ENCODE measurements at regions not wholly inside any gene's neighbourhood (a gene's known extent, or its start where the extent isn't known, plus 50 kb on each side); places are given as distances from the start of the nearest gene placed in this dataset.

- TF ChIP-seq JUND (IDR thresholded peaks at IDR 0.05) (no peak), RAD21 (IDR thresholded peaks at IDR 0.05) (peak in 1 of 2 donors; percentile 51)
- Histone ChIP-seq H3K9me3 (ENCODE audit: control insufficient read depth in 4 of 4, low read length in 3 of 4) (no peaks in the 10 kb centered on the region), H3K9ac (ENCODE audit: low read depth in 1 of 2, low read length in 2 of 2) (no peak overlapping the region), H3K36me3 (ENCODE audit: control insufficient read depth in 4 of 4, insufficient read depth in 3 of 4, low read depth in 1 of 4, low read length in 3 of 4) (no peaks in the 10 kb centered on the region), H3K27ac (ENCODE audit: low read depth in 1 of 2, low read length in 2 of 2) (no peak overlapping the region), H3K4me1 (ENCODE audit: control insufficient read depth in 4 of 4, insufficient read depth in 4 of 4, low read length in 3 of 4) (peaks cover 2 to 5% (median 2%) of the 10 kb centered on the region in 4 donors), H3K4me3 (ENCODE audit: low read depth in 1 of 3, low read length in 3 of 3) (no peak overlapping the region), H3K27me3 (ENCODE audit: control insufficient read depth in 4 of 4, insufficient read depth in 4 of 4, low read length in 3 of 4) (no peaks in the 10 kb centered on the region)
- 71% methylated on average over 3 of the region's 3 CpGs for WGBS
- DNase-seq (ENCODE audit: low spot score): no peak
Observed at GRCh38 chr11:86129740-86130540, 61.1 kb upstream of the PICALM start.

GRCh38 chr11:86128914-86129313 lies 60.0 kb upstream of the PICALM start:
- TF ChIP-seq EGR1 (IDR thresholded peaks at IDR 0.05; ENCODE audit: low read depth in 2 of 2): no peak
- no peak for TF ChIP-seq CTCF (IDR thresholded peaks at IDR 0.05; ENCODE audit: low read depth, low read length, missing input control)
- no peak for TF ChIP-seq TAF1 (conservative IDR thresholded peaks at IDR 0.05)
- no peak for TF ChIP-seq GABPA (IDR thresholded peaks at IDR 0.05 in 1 of 2, conservative IDR thresholded peaks at IDR 0.05 in 1 of 2)
- Histone ChIP-seq H3K36me3 (ENCODE audit: control insufficient read depth in 4 of 4, insufficient read depth in 3 of 4, low read depth in 1 of 4, low read length in 3 of 4) (no peaks in the 10 kb centered on the region), H3K27ac (ENCODE audit: low read depth in 1 of 2, low read length in 2 of 2) (no peak overlapping the region), H3K4me3 (ENCODE audit: low read depth in 1 of 3, low read length in 3 of 3) (no peak overlapping the region), H3K9me3 (ENCODE audit: control insufficient read depth in 4 of 4, low read length in 3 of 4) (no peaks in the 10 kb centered on the region), H3K9ac (ENCODE audit: low read depth in 1 of 2, low read length in 2 of 2) (no peak overlapping the region), H3K4me1 (ENCODE audit: control insufficient read depth in 4 of 4, insufficient read depth in 4 of 4, low read length in 3 of 4) (peaks cover 0 to 2% (median 0%) of the 10 kb centered on the region in 4 donors), H3K27me3 (ENCODE audit: control insufficient read depth in 4 of 4, insufficient read depth in 4 of 4, low read length in 3 of 4) (no peaks in the 10 kb centered on the region)
- no peak for DNase-seq (ENCODE audit: low spot score)
- 95% methylated on average over 2 of the region's 2 CpGs for WGBS

- no peak overlapping the region for H3K4me3 ChIP-seq (ENCODE audit: low read depth in 1 of 3, low read length in 3 of 3)
- H3K4me1 ChIP-seq (ENCODE audit: control insufficient read depth in 4 of 4, insufficient read depth in 4 of 4, low read length in 3 of 4): peaks cover 0 to 2% (median 0%) of the 10 kb centered on the region in 4 donors
- no peak for DNase-seq (ENCODE audit: low spot score)
- H3K9me3 ChIP-seq (ENCODE audit: control insufficient read depth in 4 of 4, low read length in 3 of 4): no peaks in the 10 kb centered on the region
- TF ChIP-seq YY1 (IDR thresholded peaks at IDR 0.05) (no peak), CTCF (IDR thresholded peaks at IDR 0.05; ENCODE audit: low read depth, low read length, missing input control) (no peak), TAF1 (conservative IDR thresholded peaks at IDR 0.05) (no peak), SP1 (IDR thresholded peaks at IDR 0.05) (no peak), NR2F2 (IDR thresholded peaks at IDR 0.05) (no peak), FOXA2 (IDR thresholded peaks at IDR 0.05) (no peak), FOXA1 (IDR thresholded peaks at IDR 0.05) (no peak), ZBTB33 (IDR thresholded peaks at IDR 0.05) (no peak), EGR1 (IDR thresholded peaks at IDR 0.05; ENCODE audit: low read depth in 2 of 2) (no peak)
- no peak overlapping the region for H3K27ac ChIP-seq (ENCODE audit: low read depth in 1 of 2, low read length in 2 of 2)
- no peaks in the 10 kb centered on the region for H3K27me3 ChIP-seq (ENCODE audit: control insufficient read depth in 4 of 4, insufficient read depth in 4 of 4, low read length in 3 of 4)
- no peaks in the 10 kb centered on the region for H3K36me3 ChIP-seq (ENCODE audit: control insufficient read depth in 4 of 4, insufficient read depth in 3 of 4, low read depth in 1 of 4, low read length in 3 of 4)
- no peak overlapping the region for H3K9ac ChIP-seq (ENCODE audit: low read depth in 1 of 2, low read length in 2 of 2)
Observed at GRCh38 chr11:86126862-86127261, 58.0 kb upstream of the PICALM start.
